ENCODE measurements at regions not wholly inside any gene's neighbourhood (a gene's known extent, or its start where the extent isn't known, plus 50 kb on each side); places are given as distances from the start of the nearest gene placed in this dataset.

DNA sequence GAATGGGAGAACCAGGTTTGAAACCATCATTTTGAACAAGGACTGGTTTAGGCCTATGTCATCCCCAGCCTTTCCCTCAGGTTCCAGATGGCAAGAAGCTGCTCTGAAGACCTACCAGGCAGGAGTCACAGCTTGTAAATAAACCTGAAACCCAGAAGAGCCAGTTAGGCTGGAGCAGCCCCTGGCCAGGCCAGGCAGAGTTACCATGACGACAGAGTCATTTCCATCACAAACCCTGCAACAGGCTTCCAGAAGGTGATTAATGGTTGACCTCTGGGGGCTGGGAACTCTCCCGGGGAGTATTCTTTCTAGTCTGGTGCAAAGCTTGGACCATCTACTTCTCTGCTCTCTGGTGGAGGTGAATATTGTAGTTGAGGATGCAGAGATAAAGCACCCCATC is 164.1 kb upstream of the NCAM1 start:
- DNase-seq (ENCODE audit: low read depth), result no peak
- H3K4me3 ChIP-seq (ENCODE audit: control insufficient read depth, low read depth, low read length), result no peak overlapping the region
- TF ChIP-seq, protein P1, sequence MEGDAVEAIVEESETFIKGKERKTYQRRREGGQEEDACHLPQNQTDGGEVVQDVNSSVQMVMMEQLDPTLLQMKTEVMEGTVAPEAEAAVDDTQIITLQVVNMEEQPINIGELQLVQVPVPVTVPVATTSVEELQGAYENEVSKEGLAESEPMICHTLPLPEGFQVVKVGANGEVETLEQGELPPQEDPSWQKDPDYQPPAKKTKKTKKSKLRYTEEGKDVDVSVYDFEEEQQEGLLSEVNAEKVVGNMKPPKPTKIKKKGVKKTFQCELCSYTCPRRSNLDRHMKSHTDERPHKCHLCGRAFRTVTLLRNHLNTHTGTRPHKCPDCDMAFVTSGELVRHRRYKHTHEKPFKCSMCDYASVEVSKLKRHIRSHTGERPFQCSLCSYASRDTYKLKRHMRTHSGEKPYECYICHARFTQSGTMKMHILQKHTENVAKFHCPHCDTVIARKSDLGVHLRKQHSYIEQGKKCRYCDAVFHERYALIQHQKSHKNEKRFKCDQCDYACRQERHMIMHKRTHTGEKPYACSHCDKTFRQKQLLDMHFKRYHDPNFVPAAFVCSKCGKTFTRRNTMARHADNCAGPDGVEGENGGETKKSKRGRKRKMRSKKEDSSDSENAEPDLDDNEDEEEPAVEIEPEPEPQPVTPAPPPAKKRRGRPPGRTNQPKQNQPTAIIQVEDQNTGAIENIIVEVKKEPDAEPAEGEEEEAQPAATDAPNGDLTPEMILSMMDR (IDR thresholded peaks at IDR 0.05; ENCODE audit: control insufficient read depth, insufficient read depth, low read depth, low read length, missing control alignments), result no peak

DNA sequence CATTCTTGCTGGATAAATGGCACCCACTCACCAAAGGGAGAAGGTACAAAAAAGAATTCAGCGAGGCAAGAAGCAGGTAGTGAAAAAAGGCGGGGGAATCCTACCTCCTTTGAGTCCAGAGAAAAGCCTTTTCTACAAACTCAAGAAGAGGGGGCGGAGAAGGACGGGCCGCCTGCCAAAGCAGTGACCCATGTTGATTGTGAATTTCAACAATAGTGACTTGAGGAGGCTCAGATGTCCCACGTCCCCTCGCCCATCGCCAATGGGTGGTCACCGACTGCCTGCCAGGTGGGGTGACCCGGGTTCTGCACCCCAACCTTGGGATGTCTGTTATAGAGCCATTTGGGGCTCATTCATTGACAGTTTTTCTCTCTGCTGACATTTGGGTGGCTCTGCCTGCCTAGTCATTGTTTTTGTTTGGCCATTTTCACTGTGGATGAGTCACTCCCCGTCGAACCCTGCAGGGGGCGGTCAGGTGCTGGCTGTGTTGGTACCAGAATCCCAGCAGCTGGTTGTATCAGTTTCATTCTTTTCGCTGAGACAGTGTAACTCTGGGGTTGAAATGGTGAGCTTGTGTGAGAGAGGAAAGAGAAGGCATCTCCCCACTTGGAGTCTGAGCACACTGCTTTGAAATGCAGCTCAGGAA is 163.4 kb upstream of the NCAM1 start:
- DNase-seq (ENCODE audit: low read depth), result no peak
- TF ChIP-seq, protein P1 (IDR thresholded peaks at IDR 0.05; ENCODE audit: control insufficient read depth, insufficient read depth, low read depth, low read length, missing control alignments), result peak; percentile 22

DNA sequence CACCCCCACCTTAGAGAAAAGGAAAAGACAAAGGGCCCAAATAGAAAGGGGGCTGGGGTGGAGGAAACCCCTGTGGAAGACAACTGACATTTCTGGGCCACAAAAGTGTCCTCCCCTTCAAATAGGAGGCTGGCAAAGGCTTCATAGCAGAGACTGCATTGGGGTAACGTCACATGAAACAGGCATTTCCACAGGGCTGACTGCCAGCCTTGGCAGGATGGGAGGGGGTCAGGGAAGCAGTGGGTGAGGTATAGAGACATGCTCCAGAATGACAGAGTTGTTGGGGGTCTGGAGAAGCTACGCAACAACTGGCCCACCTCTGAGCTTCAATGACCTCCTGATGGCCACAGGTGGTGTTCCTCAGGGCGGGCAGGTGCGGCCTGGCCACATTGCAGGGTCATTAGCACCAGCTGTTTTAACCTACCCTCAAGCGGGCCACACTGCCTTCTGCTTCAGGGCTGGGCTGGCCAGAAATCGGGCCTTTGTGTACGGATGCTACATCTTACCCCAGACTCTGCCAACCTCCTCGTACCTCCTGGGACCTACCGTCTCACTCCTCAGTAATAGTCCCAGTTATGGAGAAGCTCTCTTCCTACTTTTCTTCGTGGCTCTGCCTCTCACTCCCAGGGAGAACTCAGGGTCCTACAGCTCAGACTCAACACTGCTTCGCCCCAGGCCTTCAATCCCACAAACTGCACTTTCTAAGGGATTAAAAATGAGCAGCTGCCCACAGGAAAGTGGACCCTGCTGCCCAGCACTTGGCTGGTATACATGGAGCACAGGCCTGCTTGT is 160.0 kb upstream of the NCAM1 start:
- no peak for DNase-seq (ENCODE audit: low read depth)
- TF ChIP-seq, protein P1 (IDR thresholded peaks at IDR 0.05; ENCODE audit: control insufficient read depth, insufficient read depth, low read depth, low read length, missing control alignments), result no peak
- no peak overlapping the region for H3K4me3 ChIP-seq (ENCODE audit: control insufficient read depth, low read depth, low read length)

More for the DNA sequence above, 163.4 kb upstream of the NCAM1 start:
- H3K4me3 ChIP-seq (ENCODE audit: control insufficient read depth, low read depth, low read length), result no peak overlapping the region

DNA sequence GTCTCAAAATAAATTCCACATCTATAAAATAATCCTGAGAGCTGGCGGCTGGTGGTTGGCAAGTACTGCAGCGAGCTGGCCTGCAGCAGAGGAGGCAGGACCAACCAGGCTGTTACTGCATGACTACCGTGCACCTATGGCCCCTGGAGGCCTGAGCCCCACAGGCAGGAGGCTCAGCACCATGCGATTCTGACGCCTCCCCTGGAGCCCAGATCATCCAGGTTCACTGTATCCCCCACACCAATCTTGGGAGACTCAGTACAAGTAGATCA is 159.5 kb upstream of the NCAM1 start:
- TF ChIP-seq, protein P1 (IDR thresholded peaks at IDR 0.05; ENCODE audit: control insufficient read depth, insufficient read depth, low read depth, low read length, missing control alignments), result no peak
- DNase-seq (ENCODE audit: low read depth), result no peak
- no peak overlapping the region for H3K4me3 ChIP-seq (ENCODE audit: control insufficient read depth, low read depth, low read length)

DNA sequence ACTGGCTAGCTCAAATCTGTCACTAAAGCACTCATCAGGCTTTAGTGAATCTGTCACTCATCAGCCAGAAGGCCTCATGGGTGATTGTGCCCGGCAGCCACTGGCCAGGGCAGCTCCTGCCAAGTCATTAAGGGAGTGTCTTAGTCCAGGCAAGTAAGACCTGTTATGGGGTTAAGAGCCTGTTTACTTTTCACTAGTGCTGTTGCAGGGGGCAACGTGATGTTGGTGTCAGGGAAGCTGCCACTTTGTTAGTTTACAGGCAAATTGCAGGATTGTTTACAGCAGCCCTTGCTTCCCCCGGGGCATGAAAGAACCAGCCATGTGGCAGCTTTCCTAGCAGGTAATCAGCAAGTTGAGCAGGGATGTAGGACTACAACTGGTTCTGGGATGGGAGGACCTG is 155.6 kb upstream of the NCAM1 start:
- no peak for DNase-seq (ENCODE audit: low read depth)
- no peak overlapping the region for H3K4me3 ChIP-seq (ENCODE audit: control insufficient read depth, low read depth, low read length)
- TF ChIP-seq, protein P1 (IDR thresholded peaks at IDR 0.05; ENCODE audit: control insufficient read depth, insufficient read depth, low read depth, low read length, missing control alignments), result no peak

DNA sequence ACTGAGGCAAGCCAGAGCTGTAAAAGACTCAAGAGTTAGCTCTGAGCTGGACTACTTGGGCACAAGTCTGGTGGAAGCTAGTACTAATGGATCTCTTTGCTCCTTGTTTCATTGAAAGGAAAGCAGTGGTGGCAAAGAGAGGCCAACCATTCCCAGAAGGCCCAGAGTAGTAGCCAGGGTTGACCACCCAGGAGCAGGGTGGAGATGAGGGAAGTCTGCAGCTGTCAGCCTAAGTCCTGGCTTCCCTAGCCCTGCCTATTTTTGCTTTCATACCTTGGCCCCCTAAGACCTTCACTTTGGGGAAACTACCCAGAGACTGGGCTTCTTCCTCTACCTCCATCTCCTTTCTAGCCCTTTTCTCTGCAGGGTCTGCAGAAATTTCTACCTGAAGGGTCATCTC is 155.0 kb upstream of the NCAM1 start:
- DNase-seq (ENCODE audit: low read depth), result no peak
- H3K4me3 ChIP-seq (ENCODE audit: control insufficient read depth, low read depth, low read length), result no peak overlapping the region
- TF ChIP-seq, protein P1 (IDR thresholded peaks at IDR 0.05; ENCODE audit: control insufficient read depth, insufficient read depth, low read depth, low read length, missing control alignments), result no peak
